Dermis blood vessel endothelial cell (primary cell): ENCODE measurements at regions not wholly inside any gene's neighbourhood (a gene's known extent, or its start where the extent isn't known, plus 50 kb on each side); places are given as distances from the start of the nearest gene placed in this dataset.
"Not testable (repeated sequence)": the region's sequence is repeated elsewhere in the genome, so short reads cannot be mapped to it uniquely, and the experiment has no call there.

Experiments
- DNase-seq: peaks from one replicate; pipeline ENCODE4 v3.0.0; 2010

DNA sequence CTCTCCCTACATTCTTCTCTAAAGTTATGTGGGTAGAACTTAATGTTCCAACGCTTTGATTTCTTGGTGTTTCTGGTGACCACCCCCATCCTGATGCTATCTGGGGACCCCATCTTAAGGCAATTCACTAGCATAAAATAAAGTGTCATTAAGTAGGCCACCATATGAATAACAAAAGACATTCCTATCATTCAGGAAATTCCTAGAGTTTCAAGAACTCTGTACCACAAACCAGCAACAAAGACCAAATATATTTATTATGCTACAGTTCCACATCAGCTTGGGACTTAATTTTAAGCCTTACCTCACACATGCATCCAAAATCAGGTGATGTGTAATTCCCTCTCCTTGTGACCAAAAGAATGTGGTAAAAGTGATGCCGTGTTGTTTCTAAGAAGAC is 254.6 kb upstream of the LRRC4C start:
- no peak for DNase-seq

DNA sequence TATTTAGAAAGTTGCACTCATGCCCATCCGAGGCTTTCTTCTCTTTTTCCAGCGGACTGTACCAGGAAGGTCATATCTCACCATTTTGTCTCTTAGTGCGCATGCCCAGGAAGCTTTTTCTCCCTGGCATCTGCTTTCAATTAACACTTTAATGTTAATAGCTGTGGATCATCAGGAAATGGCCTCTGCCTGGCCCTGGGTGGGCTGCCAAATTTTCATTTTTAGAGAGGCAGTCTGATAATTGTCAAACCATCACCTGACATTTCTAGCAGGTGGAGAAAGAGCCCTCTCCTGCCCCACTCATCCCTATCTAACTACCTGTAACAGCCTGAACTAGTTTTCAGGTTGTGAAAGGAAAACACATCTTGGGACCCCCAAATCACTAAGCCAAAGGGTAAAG is 257.4 kb upstream of the LRRC4C start:
- no peak for DNase-seq

DNA sequence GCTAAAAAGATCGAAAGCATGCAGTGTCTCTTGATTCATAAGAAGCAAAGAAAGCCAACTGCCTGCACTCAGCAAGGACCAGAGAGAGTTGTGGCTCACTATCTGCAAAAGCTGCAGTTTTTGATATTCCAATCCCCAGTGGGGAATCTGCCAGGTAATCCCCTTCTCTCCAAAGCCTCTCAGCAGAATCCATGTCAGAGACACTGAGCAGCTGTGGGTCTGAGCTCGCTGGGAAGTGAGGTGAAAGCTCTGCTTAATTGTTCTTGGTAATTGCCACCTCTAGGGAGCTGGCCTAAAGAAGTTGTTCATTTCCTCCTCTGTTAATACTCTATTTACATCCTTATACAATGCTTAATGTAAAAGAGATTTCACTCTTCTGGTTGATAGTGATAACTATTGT is 261.3 kb upstream of the LRRC4C start:
- DNase-seq = no peak

DNA sequence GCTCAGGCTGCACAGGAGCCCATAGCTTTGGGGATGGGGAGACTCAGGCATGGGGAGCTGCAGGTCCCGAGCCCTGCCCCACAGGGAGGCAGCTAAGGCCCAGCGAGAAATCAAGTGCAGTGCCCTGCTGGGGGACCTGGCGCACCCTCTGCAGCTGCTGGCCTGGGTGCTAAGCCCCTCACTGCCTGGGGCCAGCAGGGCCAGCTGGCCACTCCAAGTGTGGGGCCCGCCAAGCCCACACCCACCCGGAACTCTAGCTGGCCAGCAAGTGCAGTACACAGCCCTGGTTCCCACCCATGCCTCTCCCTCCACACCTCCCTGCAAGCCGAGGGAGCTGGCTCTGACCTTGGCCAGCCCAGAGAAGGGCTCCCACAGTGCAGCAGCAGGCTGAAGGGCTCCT is 268.7 kb upstream of the LRRC4C start:
- DNase-seq = not testable (repeated sequence)

DNA sequence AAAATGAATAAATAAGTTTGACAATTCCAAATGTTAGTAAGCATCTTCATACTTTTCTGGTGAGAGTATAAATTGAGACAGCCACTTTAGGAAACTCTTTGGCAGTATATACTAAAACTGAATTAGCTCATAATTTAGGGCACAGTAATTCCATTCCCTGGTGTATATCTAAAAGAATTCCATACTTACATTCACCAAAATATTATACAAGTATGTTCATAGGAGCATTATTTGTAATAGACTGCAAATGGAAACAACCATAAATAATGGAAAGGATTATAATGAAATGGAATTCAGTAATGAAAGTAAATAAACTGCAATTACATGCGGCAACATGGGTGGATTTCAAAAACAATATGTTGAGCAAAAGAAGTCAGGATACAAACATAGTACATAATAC is 315.8 kb upstream of the LRRC4C start:
- DNase-seq = no peak

DNA sequence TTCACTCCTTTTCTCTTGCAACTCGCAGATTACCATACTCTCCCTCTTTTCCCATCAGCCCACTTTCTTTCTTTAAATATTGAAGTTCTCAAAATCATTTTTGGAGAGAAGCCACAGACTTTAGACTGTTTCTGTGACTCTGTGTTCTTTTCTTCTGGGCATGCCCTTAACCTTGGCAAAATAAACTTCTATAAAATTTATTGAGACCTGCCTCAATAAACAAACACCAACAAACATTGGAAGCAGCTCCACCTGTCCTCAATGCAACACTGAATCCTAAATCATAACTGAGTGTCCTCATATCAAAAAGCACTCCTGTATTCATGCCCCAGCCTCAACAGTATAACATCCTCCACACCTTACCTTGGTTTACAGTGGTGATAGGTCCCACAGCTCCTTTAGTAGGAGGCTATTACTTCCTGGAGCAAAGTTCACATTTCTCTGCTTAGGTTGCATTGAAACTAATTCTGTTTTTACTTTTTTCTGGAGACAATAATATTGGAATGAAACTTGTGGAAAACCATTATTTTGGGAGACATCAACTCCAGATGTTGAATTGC is 320.0 kb upstream of the LRRC4C start:
- no peak for DNase-seq

DNA sequence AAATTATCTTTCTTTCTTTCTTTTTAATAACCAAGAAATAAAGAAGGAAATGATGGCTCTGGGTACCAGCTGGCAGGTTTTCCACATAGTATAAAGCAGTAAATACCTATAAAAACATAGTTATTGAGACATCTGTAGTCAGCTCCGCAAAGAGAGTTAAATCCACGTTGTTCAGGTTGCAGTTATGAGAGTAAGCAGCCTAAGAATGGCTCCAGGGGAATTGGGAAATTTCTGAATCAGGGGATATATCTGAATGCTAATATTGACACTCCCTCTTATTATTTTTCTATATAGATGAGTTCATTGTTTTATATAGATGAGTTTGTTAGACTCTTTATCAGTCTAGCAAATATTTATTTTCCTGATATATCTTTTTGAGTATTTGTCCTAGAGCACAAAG is 322.0 kb upstream of the LRRC4C start:
- DNase-seq = no peak

DNA sequence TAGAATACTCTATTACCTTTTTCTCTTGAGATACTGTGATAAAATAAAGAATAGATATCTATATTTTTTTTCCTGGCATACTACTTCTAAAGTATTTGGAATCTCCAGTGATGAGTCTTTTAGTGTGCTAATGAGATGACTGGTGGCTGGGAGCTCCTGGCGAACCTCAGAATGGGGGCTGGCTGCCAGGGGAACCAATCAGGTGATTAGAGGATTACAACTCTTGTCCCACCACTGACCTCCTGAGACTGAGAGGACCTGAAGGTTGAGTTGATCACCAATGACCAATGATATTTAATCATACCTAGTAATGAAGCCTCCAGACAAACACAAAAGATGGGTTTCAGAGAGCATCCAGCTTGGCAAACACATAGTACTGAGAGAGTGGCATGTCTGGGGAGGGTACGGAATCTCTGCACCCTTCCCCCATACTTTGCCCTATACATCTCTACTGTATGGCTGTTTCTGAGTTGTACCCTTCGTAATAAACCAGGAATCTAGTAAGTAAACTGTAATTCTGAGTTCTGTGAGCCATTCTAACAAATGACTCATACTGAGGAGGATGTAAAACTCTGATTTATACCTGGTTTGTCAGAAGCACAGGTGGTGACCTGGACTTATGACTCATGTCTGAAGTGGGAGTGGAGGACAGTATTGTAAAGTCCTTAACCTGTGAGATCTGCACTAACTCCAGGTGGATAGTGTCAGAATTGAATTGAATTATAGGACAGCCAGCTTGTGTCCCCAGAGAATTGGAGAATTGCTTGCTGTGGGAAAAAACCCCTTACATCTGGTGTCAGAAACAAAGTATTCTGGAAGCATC is 325.3 kb upstream of the LRRC4C start:
- no peak for DNase-seq

DNA sequence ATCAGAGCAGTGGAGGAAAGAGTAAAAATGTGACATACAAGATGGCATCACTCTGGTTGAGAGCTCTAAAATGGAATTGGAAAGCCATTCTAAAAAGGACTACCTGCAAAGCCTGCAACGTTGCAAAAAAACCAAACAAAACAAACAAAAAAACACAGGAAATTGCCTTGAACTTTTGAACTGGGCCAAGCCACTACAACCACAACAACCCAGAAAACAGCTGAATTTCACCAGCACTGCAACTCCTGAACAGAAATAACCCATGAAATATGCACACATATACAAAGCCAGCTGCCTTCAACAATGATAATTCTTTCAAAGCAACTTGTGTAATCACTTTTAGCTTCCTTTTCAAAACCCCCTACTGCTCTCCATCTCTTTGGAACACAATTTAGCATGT is 326.6 kb upstream of the LRRC4C start:
- DNase-seq = no peak

DNA sequence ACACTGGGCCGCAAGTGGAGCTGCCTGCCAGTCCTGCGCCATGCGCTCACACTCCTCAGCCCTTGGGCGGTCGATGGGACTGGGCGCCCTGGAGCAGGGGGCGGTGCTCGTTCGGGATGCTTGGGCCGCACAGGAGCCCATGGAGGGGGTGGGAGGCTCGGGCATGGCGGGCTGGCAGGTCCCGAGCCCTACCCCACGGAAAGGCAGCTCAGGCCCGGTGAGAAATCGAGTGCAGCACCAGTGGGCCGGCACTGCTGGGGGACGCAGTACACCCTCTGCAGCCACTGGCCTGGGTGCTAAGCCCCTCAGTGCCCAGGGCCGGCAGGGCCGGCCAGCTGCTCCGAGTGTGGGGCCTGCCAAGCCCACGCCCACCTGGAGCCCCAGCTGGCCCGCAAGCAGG is 328.7 kb upstream of the LRRC4C start:
- DNase-seq = no peak

DNA sequence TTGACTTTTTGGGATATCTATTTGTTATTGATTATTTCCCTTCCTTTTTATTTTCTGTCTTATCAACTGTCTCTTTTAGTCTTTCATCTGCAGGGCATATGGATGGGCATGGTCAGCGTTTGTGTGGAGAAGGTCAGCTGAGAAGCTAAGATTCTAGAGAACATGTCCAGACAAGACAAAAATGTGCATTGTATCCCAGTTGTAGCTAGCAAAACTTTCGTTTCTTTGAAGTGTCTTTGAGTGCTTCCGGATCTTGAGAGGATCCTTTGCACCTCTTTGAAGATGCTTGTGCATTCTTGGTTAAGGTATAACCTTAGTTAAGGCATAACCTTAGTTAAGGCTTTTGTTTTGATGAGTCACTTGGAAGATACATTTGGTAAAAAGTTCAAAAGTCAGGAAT is 329.9 kb upstream of the LRRC4C start:
- DNase-seq = no peak

DNA sequence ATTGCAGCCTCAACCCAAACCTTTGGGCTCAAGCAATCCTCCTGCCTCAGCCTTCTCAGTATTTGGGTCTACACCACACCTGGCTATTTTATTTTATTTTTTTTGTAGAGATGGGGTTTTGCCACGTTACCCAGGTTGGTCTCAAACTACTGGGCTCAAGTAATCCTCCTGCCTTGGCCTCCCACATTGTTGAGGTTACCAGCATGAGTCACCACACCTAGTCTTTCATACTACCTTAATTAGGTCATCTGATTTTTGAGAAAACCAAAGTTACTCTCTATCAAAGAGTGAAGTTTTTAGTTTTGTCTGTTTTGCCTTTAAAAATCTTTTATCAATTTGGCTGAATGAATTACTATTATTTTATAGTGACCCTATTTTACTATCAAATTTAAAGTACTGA is 335.6 kb upstream of the LRRC4C start:
- no peak for DNase-seq

DNA sequence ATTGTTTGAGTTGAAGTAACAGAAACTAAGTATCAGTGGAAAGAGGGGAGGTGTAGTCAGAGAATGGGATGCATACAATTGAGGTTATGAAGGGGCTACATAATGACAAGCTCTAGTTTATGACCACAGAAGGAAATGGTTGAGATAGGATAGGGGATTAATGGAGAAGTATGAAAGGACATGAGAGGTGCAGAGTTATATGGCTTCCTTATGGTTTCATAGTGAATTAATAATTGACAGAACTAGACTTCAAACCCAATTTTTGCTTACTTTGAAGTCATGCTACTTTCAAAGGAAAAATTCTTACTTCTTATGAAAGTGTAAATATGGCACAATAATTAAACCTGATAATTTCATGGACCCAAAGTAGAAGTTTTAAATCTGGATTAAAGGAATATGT is 340.3 kb upstream of the LRRC4C start:
- no peak for DNase-seq

DNA sequence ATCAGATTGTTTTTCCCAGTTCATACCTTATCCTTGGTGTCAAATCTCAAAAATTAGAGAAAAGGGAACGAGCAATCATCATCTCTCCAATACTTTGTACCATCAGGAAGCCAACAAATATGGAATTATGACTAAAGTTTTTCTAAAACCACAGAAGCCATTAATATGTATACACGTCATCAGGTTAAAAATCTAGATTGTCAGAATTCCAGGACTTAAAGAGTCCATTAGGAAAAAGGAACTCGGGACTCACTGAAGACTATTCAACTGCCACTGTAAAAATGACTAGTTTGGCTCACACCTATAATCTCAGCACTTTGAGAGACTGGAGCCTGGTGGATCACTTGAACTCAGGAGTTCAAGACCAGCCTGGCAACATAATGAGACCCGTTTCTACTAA is 344.4 kb upstream of the LRRC4C start:
- no peak for DNase-seq

DNA sequence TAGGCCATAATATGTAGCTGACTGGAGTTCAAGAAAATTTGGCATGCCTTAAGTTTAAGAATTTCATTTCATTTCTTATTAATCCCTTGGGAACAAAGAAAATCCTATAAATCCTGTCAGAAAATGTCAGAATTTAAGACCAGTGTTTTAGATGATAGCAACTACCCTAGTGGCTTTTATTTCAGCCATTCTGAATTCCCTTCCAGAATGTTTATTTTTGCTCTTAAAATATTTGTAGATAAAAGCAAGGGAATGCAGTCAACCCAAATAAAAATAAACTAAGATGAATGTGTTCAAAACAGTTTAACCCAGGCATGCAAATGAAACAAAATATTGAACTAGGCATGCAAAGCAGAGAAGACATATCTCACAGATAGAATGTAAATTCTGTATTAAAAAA is 356.9 kb upstream of the LRRC4C start:
- no peak for DNase-seq

DNA sequence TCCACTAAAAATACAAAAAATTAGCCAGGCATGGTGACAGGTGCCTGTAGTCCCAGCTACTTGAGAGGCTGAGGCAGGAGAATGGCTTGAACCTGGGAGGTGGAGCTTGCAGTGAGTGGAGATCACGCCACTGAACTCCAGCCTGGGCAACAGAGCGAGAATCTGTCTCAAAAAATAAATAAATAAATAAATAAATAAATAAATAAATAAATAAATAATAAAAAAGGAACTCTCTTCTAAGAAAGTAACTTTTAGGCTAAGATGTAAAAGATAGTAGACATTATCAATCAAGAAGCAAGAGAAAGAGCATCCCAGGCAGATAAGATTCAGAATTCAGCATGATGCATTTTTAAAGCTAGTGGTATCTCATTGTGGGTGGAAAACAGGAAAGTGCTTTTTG is 364.8 kb upstream of the LRRC4C start:
- DNase-seq = not testable (repeated sequence)

DNA sequence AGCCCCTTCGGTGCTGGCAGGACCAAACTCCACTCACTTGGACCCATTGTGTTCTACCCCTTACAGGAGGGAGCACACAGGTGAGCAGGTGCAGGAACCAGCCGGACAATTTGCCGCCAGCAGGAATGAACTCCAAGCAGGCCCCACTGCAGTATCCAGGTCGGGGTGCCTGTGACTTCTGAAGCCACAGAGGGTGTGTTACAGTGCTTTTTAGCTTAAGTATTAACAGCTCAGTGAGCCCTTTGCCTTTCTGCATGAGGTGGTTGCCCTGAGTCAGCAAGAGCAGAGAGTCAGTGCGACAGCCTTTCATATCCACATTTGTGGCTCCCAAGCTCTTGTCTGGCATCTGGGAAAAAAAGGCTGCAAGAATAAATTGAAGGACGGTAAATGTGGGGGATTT is 366.6 kb upstream of the LRRC4C start:
- DNase-seq = no peak

DNA sequence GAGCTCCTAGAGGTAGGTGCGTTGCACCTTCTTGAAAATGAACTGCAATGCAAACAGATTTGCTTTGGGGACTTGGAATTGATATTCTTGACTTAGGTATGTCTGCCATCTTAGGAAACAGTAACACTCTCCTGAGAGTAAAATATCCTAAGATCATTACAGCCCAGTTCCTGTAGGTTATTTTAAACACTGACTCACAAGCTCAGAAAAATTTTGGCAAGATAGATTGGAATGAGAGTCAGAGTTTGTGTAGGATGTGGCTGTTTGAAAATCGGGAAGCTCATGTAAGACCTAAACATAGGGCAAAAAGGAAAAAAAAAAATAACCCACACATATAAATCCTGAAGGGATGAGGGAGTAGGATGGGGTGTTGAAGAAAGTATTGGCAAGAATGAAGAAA is 377.0 kb upstream of the LRRC4C start:
- DNase-seq = no peak

DNA sequence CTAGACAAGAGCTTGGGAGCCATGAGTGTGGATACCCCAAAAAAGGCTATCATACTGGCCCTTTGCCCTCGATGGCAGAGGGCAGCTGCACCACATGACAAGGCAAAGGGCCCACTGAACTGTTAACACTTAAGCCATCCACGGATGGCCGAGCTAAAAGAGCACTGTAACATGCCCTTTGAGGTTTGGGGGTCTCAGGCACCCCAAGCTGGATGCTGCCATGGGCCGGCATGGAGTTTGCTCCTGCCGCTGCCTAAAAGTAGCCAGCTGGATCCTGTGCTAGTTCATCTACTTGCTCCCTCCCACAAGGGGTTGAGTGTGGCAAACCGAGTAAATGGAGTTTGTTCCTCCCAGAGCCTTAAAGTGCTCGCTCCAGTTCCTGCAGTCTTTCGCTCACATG is 383.2 kb upstream of the LRRC4C start:
- no peak for DNase-seq

DNA sequence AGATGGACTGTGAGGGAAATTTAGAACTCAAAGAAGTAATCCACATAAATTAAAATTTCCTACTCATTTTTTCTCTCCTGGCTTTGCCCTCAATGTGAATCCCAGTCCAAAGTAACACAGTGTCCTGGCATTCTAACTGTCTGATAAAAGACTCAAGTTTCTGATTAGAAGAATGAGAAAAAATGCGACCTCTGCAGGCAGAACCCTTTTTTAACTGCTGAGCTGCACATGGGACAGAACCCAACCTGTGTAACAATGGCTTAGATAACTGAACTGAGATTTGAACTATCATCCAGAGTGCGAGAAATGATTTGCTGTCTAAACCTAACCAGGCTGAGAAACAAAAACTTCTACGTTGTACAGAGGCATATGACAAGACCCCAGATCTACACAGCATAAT is 385.6 kb upstream of the LRRC4C start:
- DNase-seq = no peak

DNA sequence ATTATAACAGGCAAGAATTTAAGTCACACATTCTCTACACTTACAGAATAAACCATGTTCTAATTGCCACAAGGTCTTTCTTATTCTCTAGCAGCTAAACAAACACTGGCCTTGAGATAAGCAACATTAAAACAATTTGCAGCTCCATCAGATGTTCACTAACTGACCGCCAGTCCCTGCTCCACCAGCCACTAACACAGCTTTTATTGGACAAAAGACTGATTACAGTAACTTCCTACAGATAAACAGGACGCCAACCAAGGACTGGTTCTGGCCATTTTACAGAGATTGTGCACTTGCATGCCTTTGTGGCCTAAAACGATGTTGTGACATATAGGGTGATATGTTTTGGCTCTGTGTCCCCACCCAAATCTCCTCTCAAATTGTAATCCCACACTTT is 388.9 kb upstream of the LRRC4C start:
- DNase-seq = no peak

DNA sequence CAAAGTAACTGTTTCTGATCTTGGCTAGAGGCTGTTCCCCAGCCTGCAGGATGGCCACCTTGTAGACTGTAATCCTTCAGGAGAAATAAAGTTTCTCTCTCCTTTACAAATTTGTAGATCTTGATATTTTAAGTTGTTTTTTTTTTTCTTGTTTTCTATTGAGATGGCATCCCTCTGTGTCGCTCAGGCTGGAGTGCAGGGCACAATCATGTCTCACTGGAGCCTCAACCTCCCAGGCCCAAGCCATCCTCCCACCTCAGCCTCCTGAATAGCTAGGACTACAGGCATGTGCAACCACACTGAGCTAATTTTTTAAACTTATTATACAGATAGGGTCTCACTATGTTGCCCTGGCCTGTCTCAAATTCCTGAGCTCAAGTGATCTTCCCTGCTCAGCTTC is 389.8 kb upstream of the LRRC4C start:
- DNase-seq = no peak

DNA sequence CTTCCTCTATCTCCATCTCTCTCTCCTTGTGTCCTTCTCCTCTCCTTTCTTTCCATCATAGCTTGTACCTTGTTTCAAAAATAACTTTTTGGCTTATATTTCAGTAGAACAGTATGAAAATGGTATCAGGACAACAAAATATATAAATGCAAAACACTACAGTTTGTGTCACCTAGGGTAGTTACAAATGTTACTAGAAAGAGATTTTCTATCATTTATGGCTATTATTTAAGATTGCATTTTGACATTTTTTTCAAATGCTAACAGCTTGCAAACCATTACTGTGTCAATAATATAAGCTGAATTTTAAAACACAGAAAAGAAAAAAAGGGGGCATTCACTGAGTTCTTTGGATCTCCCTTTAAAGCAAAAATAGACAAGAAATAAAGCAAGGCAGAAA is 392.3 kb upstream of the LRRC4C start:
- no peak for DNase-seq

DNA sequence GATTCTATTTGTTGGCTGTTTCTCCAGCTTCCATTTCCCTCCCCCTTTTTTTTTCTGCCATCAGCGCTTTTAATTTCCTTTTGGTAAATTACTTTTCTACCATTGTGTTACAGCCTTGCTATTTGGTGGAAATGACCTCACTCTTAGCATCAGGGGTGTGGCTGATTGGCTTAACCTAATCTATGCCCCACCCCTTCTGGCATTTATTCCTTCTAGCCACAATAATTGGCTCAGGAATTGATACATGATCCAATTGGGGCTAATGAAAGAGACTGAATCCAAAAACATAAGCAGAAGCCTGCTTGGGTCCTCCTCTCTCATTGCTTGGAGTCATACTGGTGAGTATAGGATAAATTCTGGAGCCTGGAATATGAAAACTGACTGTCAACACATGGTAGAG is 402.4 kb upstream of the LRRC4C start:
- DNase-seq = no peak

DNA sequence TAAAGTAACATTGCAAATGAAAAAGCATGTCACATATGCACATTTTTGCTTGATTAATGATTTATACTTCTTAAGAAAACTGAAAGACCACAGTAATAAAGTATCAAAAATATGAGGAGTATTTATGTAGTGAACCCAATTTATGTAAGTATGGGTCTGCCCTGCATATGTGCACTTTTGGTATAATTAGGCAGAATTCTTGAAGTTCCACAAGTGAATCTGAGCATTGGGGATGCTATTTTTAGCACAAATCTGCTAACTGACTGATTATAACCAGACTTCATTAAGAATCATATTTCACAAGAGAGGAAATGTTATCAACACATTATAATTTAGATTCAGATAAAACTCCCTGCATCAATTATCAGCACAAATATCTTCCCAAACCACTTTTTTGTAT is 407.1 kb upstream of the LRRC4C start:
- DNase-seq = no peak
